Peyer's patch (tissue), 4 donors: ENCODE measurements at regions not wholly inside any gene's neighbourhood (a gene's known extent, or its start where the extent isn't known, plus 50 kb on each side); places are given as distances from the start of the nearest gene placed in this dataset.

ENCODE experiments used
- DNase-seq, 3 donors: peaks; one replicate each; pipeline ENCODE4 v3.0.0-alpha.2; 2017 to 2019
- H3K27ac ChIP-seq, 4 donors: fragments of 200-600 bp; sonication (generic); one replicate each; pipeline ENCODE4 v1.5.1; 2016 to 2019
- H3K27me3 ChIP-seq, 2 donors: fragments of 200-600 bp; sonication (generic); one replicate each; pipeline ENCODE4 v1.5.1; 2019
- H3K36me3 ChIP-seq, 3 donors: fragments of 200-600 bp; sonication (generic); one replicate each; pipeline ENCODE4 v1.5.1; 2016 to 2019
- H3K4me1 ChIP-seq, 4 donors: fragments of 200-600 bp; sonication (generic); one replicate each; pipeline ENCODE4 v1.5.1; 2016 to 2019
- H3K4me3 ChIP-seq, 4 donors: fragments of 200-600 bp; sonication (generic); 1 replicate in 3 of 4; 2 replicates in 1 of 4; pipeline ENCODE4 v1.5.1; 2016 to 2019; ENCODE audit warnings: mild to moderate bottlenecking in 1 of 4
- H3K9me3 ChIP-seq, 4 donors: fragments of 200-600 bp; sonication (generic); one replicate each; pipeline ENCODE4 v1.5.1; 2016 to 2019; ENCODE audit warnings: mild to moderate bottlenecking in 1 of 4
- POLR2A ChIP-seq, 2 donors: fragments of 450-650 bp; IDR thresholded peaks; one replicate each; pipeline ENCODE4 v1.5.1; 2017; ENCODE audit warnings: antibody characterized with exemption in 2 of 2, mild to moderate bottlenecking in 2 of 2, moderate library complexity in 2 of 2
- TF ChIP-seq, protein P1 (sequence below), 6 experiments: fragments of 450-650 bp in 4 of 6; fragments of 200-600 bp in 2 of 6; sonication (generic) in 1 of 6; IDR thresholded peaks; one replicate each; pipeline ENCODE4 v1.5.1; 2017 to 2019; ENCODE audit warnings: antibody characterized with exemption in 6 of 6, mild to moderate bottlenecking in 3 of 6, moderate library complexity in 1 of 6

DNA sequence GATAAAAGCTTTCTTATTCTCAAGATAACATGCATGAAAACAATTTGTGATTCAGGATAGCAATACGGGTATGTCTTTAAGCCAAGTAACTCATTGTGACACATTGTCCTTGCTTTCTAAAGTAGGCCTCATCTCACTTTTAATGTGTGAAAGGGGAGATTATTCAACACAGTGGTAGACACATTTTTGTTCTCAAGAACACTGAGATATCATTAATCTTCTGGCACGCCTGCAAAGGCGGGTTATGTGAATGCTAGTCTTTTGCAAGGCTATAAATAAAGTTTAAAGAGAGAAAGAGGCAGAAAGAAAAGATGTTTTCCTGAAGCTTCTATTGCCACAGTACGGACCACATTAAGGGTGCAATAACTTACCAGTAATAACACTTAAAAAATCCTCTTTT, 181.8 kb upstream of the MEF2C start:
- Histone ChIP-seq H3K4me1 (no peaks in the 10 kb centered on the region), H3K36me3 (no peaks in the 10 kb centered on the region), H3K27me3 (no peaks in the 10 kb centered on the region), H3K27ac (no peak overlapping the region), H3K4me3 (no peak overlapping the region), H3K9me3 (no peaks in the 10 kb centered on the region)
- TF ChIP-seq, protein P1, sequence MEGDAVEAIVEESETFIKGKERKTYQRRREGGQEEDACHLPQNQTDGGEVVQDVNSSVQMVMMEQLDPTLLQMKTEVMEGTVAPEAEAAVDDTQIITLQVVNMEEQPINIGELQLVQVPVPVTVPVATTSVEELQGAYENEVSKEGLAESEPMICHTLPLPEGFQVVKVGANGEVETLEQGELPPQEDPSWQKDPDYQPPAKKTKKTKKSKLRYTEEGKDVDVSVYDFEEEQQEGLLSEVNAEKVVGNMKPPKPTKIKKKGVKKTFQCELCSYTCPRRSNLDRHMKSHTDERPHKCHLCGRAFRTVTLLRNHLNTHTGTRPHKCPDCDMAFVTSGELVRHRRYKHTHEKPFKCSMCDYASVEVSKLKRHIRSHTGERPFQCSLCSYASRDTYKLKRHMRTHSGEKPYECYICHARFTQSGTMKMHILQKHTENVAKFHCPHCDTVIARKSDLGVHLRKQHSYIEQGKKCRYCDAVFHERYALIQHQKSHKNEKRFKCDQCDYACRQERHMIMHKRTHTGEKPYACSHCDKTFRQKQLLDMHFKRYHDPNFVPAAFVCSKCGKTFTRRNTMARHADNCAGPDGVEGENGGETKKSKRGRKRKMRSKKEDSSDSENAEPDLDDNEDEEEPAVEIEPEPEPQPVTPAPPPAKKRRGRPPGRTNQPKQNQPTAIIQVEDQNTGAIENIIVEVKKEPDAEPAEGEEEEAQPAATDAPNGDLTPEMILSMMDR (IDR thresholded peaks at IDR 0.05) = no peak
- TF ChIP-seq POLR2A (IDR thresholded peaks at IDR 0.05) = no peak
- DNase-seq = no peak

GRCh38 chr5:89064054-89064453, 181.1 kb upstream of the MEF2C start:
- Histone ChIP-seq H3K4me3 (no peak overlapping the region), H3K27me3 (no peaks in the 10 kb centered on the region), H3K36me3 (no peaks in the 10 kb centered on the region), H3K4me1 (no peaks in the 10 kb centered on the region), H3K27ac (no peak overlapping the region), H3K9me3 (no peaks in the 10 kb centered on the region)
- TF ChIP-seq, protein P1 (IDR thresholded peaks at IDR 0.05) = no peak
- no peak for TF ChIP-seq POLR2A (IDR thresholded peaks at IDR 0.05)
- DNase-seq = no peak

DNA sequence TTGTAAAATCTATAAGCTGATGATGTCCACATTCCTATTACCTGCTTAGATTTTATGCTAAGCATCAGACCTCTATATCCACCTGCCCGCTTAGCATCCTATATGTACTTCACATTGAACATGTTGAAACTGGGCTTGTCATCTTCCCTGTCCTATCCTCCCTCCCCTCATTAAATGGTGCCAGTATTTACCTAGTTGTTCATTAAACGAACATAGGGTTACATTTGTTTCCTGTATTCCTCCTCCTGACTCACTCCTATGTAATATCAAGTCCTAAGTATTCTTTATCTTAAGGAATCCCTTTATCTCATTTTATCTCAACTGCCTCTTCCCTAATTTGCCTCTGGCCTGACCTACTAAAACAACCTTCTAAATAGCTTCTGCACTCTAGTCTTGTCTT, 177.8 kb upstream of the MEF2C start:
- H3K27ac ChIP-seq = no peak overlapping the region
- H3K4me3 ChIP-seq = no peak overlapping the region
- TF ChIP-seq, protein P1 (IDR thresholded peaks at IDR 0.05) = no peak
- no peak for TF ChIP-seq POLR2A (IDR thresholded peaks at IDR 0.05)
- no peak for DNase-seq
- H3K4me1 ChIP-seq = no peaks in the 10 kb centered on the region
- H3K27me3 ChIP-seq = no peaks in the 10 kb centered on the region
- H3K9me3 ChIP-seq = no peaks in the 10 kb centered on the region
- no peaks in the 10 kb centered on the region for H3K36me3 ChIP-seq

- TF ChIP-seq, protein P1 (IDR thresholded peaks at IDR 0.05) = no peak
- TF ChIP-seq POLR2A (IDR thresholded peaks at IDR 0.05) = no peak
- Histone ChIP-seq H3K4me1 (no peaks in the 10 kb centered on the region), H3K4me3 (no peak overlapping the region), H3K27me3 (no peaks in the 10 kb centered on the region), H3K27ac (no peak overlapping the region), H3K9me3 (no peaks in the 10 kb centered on the region), H3K36me3 (no peaks in the 10 kb centered on the region)
- no peak for DNase-seq
Measured at GRCh38 chr5:89059274-89059673, 176.3 kb upstream of the MEF2C start.

DNA sequence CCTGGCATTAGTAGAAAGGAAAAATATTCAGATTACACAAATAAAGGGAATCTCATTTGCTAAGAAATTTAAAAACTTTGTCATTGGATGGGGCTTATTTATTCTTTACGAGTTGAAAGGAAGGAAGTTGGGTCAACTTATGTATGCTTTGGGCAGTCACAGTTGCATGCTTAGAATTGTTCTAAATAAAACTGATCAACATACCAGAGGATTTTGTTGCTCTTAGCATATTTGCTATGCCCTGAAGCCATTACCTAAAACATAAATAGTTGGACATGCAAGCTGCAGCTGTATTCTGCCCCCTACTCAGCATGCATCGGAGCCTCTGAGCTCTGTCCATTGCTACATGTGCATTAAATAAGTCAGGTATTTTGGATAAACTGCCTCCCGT, 172.7 kb upstream of the MEF2C start:
- no peak overlapping the region for H3K27ac ChIP-seq
- no peak overlapping the region for H3K4me3 ChIP-seq
- DNase-seq = no peak
- no peaks in the 10 kb centered on the region for H3K27me3 ChIP-seq
- TF ChIP-seq, protein P1 (IDR thresholded peaks at IDR 0.05) = no peak
- TF ChIP-seq POLR2A (IDR thresholded peaks at IDR 0.05) = no peak
- H3K36me3 ChIP-seq = no peaks in the 10 kb centered on the region
- no peaks in the 10 kb centered on the region for H3K4me1 ChIP-seq
- peaks cover 0 to 1% (median 0%) of the 10 kb centered on the region in 4 donors for H3K9me3 ChIP-seq

GRCh38 chr5:89055015-89055694, 172.2 kb upstream of the MEF2C start:
- Histone ChIP-seq H3K4me3 (no peak overlapping the region), H3K9me3 (peaks cover 0 to 4% (median 0%) of the 10 kb centered on the region in 4 donors), H3K27ac (no peak overlapping the region), H3K4me1 (no peaks in the 10 kb centered on the region), H3K36me3 (no peaks in the 10 kb centered on the region), H3K27me3 (no peaks in the 10 kb centered on the region)
- no peak for DNase-seq
- TF ChIP-seq POLR2A (IDR thresholded peaks at IDR 0.05) = no peak
- TF ChIP-seq, protein P1 (IDR thresholded peaks at IDR 0.05) = no peak
